ENCODE measurements at regions not wholly inside any gene's neighbourhood (a gene's known extent, or its start where the extent isn't known, plus 50 kb on each side); places are given as distances from the start of the nearest gene placed in this dataset.

DNA sequence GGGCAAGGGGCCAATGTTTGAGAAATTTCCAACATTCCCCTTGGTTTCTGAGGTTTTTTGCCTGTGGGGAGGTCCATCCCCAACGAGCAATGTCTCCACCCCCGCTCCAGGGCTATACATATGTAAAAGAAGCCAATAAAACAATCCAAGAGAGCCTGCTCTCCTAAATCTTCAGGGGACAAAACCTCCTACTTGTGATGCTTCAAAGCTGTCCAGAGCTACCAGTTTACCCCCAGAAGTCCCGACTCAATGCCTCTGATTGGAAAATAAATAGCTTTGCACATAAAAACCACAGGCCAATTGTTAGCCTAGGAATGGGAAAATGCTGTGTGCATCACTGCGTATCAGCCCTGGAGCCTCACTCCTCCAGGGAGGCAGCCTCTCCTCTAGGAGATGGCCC lies 66.0 kb upstream of the PAX6 start:
- no peaks in the 10 kb centered on the region for H3K36me3 ChIP-seq (replicated peaks; ENCODE audit: insufficient read depth, low read length)
- DNase-seq = no peak
- TF ChIP-seq, protein P1, sequence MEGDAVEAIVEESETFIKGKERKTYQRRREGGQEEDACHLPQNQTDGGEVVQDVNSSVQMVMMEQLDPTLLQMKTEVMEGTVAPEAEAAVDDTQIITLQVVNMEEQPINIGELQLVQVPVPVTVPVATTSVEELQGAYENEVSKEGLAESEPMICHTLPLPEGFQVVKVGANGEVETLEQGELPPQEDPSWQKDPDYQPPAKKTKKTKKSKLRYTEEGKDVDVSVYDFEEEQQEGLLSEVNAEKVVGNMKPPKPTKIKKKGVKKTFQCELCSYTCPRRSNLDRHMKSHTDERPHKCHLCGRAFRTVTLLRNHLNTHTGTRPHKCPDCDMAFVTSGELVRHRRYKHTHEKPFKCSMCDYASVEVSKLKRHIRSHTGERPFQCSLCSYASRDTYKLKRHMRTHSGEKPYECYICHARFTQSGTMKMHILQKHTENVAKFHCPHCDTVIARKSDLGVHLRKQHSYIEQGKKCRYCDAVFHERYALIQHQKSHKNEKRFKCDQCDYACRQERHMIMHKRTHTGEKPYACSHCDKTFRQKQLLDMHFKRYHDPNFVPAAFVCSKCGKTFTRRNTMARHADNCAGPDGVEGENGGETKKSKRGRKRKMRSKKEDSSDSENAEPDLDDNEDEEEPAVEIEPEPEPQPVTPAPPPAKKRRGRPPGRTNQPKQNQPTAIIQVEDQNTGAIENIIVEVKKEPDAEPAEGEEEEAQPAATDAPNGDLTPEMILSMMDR (IDR thresholded peaks at IDR 0.05; ENCODE audit: low read length) = no peak
- TF ChIP-seq EZH2phosphoT487 (IDR thresholded peaks at IDR 0.05; ENCODE audit: low read length) = no peak
- TF ChIP-seq EZH2 (optimal IDR thresholded peaks at IDR 0.05; ENCODE audit: low read depth, low read length) = no peak
- no peak overlapping the region for H3K27ac ChIP-seq (ENCODE audit: low read length)
- no peak overlapping the region for H3K4me2 ChIP-seq (ENCODE audit: low read depth, low read length)
- no peaks in the 10 kb centered on the region for H4K20me1 ChIP-seq (ENCODE audit: insufficient read depth, low read length)
- no peaks in the 10 kb centered on the region for H3F3A ChIP-seq (ENCODE audit: insufficient read depth, low read length)
- no peaks in the 10 kb centered on the region for H3K79me2 ChIP-seq (ENCODE audit: low read length)
- no peaks in the 10 kb centered on the region for H3K27me3 ChIP-seq (replicated peaks; ENCODE audit: insufficient read depth, low read length)
- H3K4me1 ChIP-seq (ENCODE audit: low read length) = no peaks in the 10 kb centered on the region
- no peaks in the 10 kb centered on the region for H3K9me3 ChIP-seq (replicated peaks; ENCODE audit: insufficient read depth, low read length)
- no peak overlapping the region for H3K9ac ChIP-seq (ENCODE audit: low read length)
- no peaks in the 10 kb centered on the region for H3K9me2 ChIP-seq (replicated peaks; ENCODE audit: insufficient read depth, low read length)
- H3K4me3 ChIP-seq (ENCODE audit: low read length) = no peak overlapping the region
- H2AFZ ChIP-seq (ENCODE audit: low read length) = no peak overlapping the region

DNA sequence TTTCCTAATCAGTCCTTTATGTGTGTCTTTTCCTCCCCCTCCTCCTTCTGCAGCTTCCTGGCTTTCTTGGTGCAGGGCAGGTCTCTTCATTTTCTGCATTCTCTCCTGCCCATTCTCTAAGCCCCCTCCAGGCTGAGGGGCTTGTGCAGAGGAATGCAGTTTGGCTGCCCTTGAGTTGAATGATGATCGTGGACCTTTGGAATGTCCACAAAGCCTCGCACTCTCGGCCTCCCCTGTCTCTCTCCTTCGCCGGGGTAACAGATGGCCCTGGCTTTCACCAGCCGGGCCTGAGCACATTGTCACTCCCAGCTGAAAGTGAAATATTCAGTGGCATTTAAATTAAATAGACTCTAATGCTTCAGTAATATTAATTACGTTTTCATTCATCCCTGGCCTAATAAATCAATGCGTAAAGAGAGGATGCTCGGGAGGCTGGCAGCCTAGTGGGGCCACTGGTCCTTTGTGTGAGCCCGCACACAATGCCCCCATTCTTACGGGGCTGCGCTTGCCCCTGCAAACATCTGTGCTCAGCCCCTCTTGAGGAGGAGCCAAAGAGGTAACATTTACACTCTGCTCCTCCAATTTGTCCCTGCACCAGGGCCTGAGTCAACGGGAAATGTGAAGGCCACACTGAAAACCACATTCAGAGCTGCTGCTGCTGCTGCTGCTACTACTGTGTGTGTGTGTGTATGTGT lies 64.9 kb upstream of the PAX6 start:
- no peaks in the 10 kb centered on the region for H3K4me1 ChIP-seq (ENCODE audit: low read length)
- no peak for DNase-seq
- no peaks in the 10 kb centered on the region for H4K20me1 ChIP-seq (ENCODE audit: insufficient read depth, low read length)
- H2AFZ ChIP-seq (ENCODE audit: low read length) = no peak overlapping the region
- H3K4me2 ChIP-seq (ENCODE audit: low read depth, low read length) = no peak overlapping the region
- H3K9ac ChIP-seq (ENCODE audit: low read length) = no peak overlapping the region
- H3K4me3 ChIP-seq (ENCODE audit: low read length) = no peak overlapping the region
- no peaks in the 10 kb centered on the region for H3K79me2 ChIP-seq (ENCODE audit: low read length)
- H3K27me3 ChIP-seq (replicated peaks; ENCODE audit: insufficient read depth, low read length) = no peaks in the 10 kb centered on the region
- TF ChIP-seq EZH2 (optimal IDR thresholded peaks at IDR 0.05; ENCODE audit: low read depth, low read length) (no peak), EZH2phosphoT487 (IDR thresholded peaks at IDR 0.05; ENCODE audit: low read length) (no peak)
- TF ChIP-seq, protein P1 (IDR thresholded peaks at IDR 0.05; ENCODE audit: low read length) = no peak
- H3K9me2 ChIP-seq (replicated peaks; ENCODE audit: insufficient read depth, low read length) = no peaks in the 10 kb centered on the region
- H3K27ac ChIP-seq (ENCODE audit: low read length) = no peak overlapping the region
- no peaks in the 10 kb centered on the region for H3K36me3 ChIP-seq (replicated peaks; ENCODE audit: insufficient read depth, low read length)
- no peaks in the 10 kb centered on the region for H3F3A ChIP-seq (ENCODE audit: insufficient read depth, low read length)
- H3K9me3 ChIP-seq (replicated peaks; ENCODE audit: insufficient read depth, low read length) = no peaks in the 10 kb centered on the region

DNA sequence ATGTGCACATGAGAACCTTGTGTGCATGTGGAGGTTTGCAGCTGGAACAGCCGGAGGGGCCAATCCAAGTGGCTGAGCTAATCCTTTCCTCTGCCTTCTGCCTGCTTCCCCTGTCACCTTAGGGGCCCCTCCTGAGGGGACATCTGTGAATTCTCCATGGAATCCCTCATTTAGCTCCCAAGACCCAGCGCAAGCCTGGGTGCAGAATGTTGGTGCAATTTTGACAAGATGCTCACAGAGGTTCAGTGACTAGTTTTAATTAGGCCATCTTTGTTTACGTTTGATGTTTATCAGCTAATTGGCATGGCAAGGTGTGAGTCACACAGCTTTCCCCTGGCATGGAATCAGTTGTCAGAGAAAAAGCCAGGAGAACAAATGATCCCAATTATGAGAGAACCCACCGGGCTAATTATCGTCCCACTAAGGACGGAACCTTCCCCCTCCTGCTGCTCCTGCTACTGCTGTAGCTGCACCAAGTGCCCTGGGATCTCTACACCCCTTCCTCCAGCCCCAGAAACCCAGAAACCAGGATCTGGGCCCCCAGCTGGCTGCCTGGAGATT lies 63.6 kb upstream of the PAX6 start:
- TF ChIP-seq, protein P1 (IDR thresholded peaks at IDR 0.05; ENCODE audit: low read length) = no peak
- Histone ChIP-seq H3K79me2 (ENCODE audit: low read length) (no peaks in the 10 kb centered on the region), H3K9me2 (replicated peaks; ENCODE audit: insufficient read depth, low read length) (no peaks in the 10 kb centered on the region), H3K9ac (ENCODE audit: low read length) (no peak overlapping the region), H3K27me3 (replicated peaks; ENCODE audit: insufficient read depth, low read length) (no peaks in the 10 kb centered on the region), H4K20me1 (ENCODE audit: insufficient read depth, low read length) (no peaks in the 10 kb centered on the region), H3K4me3 (ENCODE audit: low read length) (no peak overlapping the region), H3K4me2 (ENCODE audit: low read depth, low read length) (no peak overlapping the region), H3K4me1 (ENCODE audit: low read length) (no peaks in the 10 kb centered on the region), H3F3A (ENCODE audit: insufficient read depth, low read length) (no peaks in the 10 kb centered on the region), H3K9me3 (replicated peaks; ENCODE audit: insufficient read depth, low read length) (no peaks in the 10 kb centered on the region), H3K36me3 (replicated peaks; ENCODE audit: insufficient read depth, low read length) (no peaks in the 10 kb centered on the region), H2AFZ (ENCODE audit: low read length) (no peak overlapping the region), H3K27ac (ENCODE audit: low read length) (no peak overlapping the region)
- no peak for DNase-seq

Data from MM.1S (cell line).